HepG2 (cell line): ENCODE measurements at regions not wholly inside any gene's neighbourhood (a gene's known extent, or its start where the extent isn't known, plus 50 kb on each side); places are given as distances from the start of the nearest gene placed in this dataset.

Experiments
- CREB1 ChIP-seq, 2 experiments: fragments of 450-650 bp in 1 of 2; IDR thresholded peaks; 2 replicates each; pipeline ENCODE4 v1.6.1; 2016 to 2017; ENCODE audit warnings: control low read depth in 1 of 2, mild to moderate bottlenecking in 1 of 2, missing compliant biosample characterization in 1 of 2, missing genetic modification characterization in 1 of 2
- CREM ChIP-seq, 2 experiments: sonication (generic) in 1 of 2; formaldehyde crosslinking in 1 of 2; IDR thresholded peaks; 2 replicates each; pipeline versions ENCODE4 v1.4.0 to v1.6.1; 2016 to 2020; ENCODE audit warnings: antibody characterized with exemption in 1 of 2, mild to moderate bottlenecking in 1 of 2, missing genetic modification reagents in 1 of 2
- CTCF ChIP-seq: sonication (generic); formaldehyde crosslinking; IDR thresholded peaks from 2 replicates; pipeline ENCODE4 v1.5.0; 2020; ENCODE audit warnings: mild to moderate bottlenecking, missing genetic modification reagents, moderate library complexity
- EZH2 ChIP-seq: conservative IDR thresholded peaks from 2 replicates; pipeline ENCODE4 v1.6.1; 2012; ENCODE audit warnings: mild to moderate bottlenecking, low read depth, low read length, moderate library complexity
- MAFK ChIP-seq, 2 experiments: IDR thresholded peaks in 1 of 2; conservative IDR thresholded peaks in 1 of 2; 2 replicates each; pipeline ENCODE4 v1.6.1; 2011; ENCODE audit warnings: improper control_type of control experiment in 2 of 2, low read length in 2 of 2
- MIXL1 ChIP-seq: IDR thresholded peaks from 2 replicates; pipeline ENCODE4 v1.6.1; 2016
- ONECUT2 ChIP-seq: sonication (generic); formaldehyde crosslinking; IDR thresholded peaks from 2 replicates; pipeline ENCODE4 v1.4.0; 2020; ENCODE audit warnings: missing genetic modification reagents
- ZNF121 ChIP-seq: sonication (generic); formaldehyde crosslinking; IDR thresholded peaks from 2 replicates; pipeline ENCODE4 v1.5.0; 2020; ENCODE audit warnings: mild to moderate bottlenecking, missing genetic modification reagents
- ZNF382 ChIP-seq: sonication (generic); formaldehyde crosslinking; IDR thresholded peaks from 2 replicates; pipeline ENCODE4 v1.5.0; 2020; ENCODE audit warnings: missing genetic modification reagents, mild to moderate bottlenecking, borderline replicate concordance
- ZNF709 ChIP-seq: sonication (generic); formaldehyde crosslinking; IDR thresholded peaks from 2 replicates; pipeline ENCODE4 v1.5.0; 2020; ENCODE audit warnings: mild to moderate bottlenecking, missing genetic modification reagents
- ZNF749 ChIP-seq: sonication (generic); formaldehyde crosslinking; IDR thresholded peaks from 2 replicates; pipeline ENCODE4 v1.8.0; 2022; ENCODE audit warnings: mild to moderate bottlenecking, missing genetic modification reagents, moderate library complexity, borderline replicate concordance
- TF ChIP-seq, protein P1 (sequence below): sonication (generic); formaldehyde crosslinking; conservative IDR thresholded peaks from 2 replicates; pipeline ENCODE4 v1.4.0; 2020; ENCODE audit warnings: missing genetic modification reagents

DNA sequence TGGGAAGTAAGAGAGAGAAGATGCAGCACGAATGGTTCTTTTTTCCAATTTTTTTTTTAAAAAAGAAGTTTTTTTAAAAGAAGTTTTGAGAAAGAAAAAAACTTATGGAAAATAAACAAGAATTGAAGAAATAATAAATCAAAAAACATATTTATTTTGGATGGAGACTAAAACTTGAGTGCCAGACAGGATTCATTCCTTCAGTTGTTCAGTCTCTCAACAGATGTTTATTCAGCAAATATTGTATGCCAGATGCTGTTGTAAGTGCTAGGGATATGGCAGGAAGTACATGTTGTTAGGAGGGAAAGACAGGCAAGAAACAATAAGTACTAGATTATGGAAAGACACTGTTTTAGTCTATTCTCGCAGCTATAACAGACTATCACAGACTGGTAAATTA is 750.7 kb upstream of the PHF14 start:
- TF ChIP-seq MAFK (conservative IDR thresholded peaks at IDR 0.05 in 1 of 2, IDR thresholded peaks at IDR 0.05 in 1 of 2; ENCODE audit: low read length in 2 of 2) (no peak), CREB1 (IDR thresholded peaks at IDR 0.05) (no peak), CREB1 (CRISPR knock-in tag; IDR thresholded peaks at IDR 0.05) (no peak), ZNF709 (no peak), CREM (IDR thresholded peaks at IDR 0.05) (no peak), CREM (CRISPR knock-in tag; IDR thresholded peaks at IDR 0.05) (no peak), ZNF749 (CRISPR knock-in tag) (no peak), ZNF121 (CRISPR knock-in tag) (no peak), EZH2 (no peak), ZNF382 (no peak), ONECUT2 (CRISPR knock-in tag) (no peak), MIXL1 (CRISPR knock-in tag) (no peak), CTCF (CRISPR knock-in tag) (no peak)
- TF ChIP-seq, protein P1, sequence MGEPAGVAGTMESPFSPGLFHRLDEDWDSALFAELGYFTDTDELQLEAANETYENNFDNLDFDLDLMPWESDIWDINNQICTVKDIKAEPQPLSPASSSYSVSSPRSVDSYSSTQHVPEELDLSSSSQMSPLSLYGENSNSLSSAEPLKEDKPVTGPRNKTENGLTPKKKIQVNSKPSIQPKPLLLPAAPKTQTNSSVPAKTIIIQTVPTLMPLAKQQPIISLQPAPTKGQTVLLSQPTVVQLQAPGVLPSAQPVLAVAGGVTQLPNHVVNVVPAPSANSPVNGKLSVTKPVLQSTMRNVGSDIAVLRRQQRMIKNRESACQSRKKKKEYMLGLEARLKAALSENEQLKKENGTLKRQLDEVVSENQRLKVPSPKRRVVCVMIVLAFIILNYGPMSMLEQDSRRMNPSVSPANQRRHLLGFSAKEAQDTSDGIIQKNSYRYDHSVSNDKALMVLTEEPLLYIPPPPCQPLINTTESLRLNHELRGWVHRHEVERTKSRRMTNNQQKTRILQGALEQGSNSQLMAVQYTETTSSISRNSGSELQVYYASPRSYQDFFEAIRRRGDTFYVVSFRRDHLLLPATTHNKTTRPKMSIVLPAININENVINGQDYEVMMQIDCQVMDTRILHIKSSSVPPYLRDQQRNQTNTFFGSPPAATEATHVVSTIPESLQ (CRISPR knock-in tag) = no peak
